ACHN (cell line): ENCODE measurements at regions not wholly inside any gene's neighbourhood (a gene's known extent, or its start where the extent isn't known, plus 50 kb on each side); places are given as distances from the start of the nearest gene placed in this dataset.
"Not testable (repeated sequence)": the region's sequence is repeated elsewhere in the genome, so short reads cannot be mapped to it uniquely, and the experiment has no call there.

Experiments
- DNase-seq: peaks from one replicate; pipeline ENCODE4 v3.0.0-alpha.2; 2015
- in situ Hi-C: cut with HindIII; loops from 2 replicates; pipeline ENCODE4 v1.10.0; 2017; ENCODE audit warnings: low sequenced_read_pairs, low pct_ligation_motif_present, low pct_unique_long_range_greater_than_20kb

GRCh38 chr15:87575896-87576473 lies 680.6 kb downstream of the NTRK3 start:
- in situ Hi-C loops, result no loop called here
- DNase-seq, result no peak

GRCh38 chr15:87573534-87573933 lies 683.0 kb downstream of the NTRK3 start:
- in situ Hi-C loops, result no loop called here

GRCh38 chr15:87573039-87573438 lies 683.5 kb downstream of the NTRK3 start:
- DNase-seq, result no peak
- in situ Hi-C loops, result no loop called here

More at GRCh38 chr15:87573534-87573933, 683.0 kb downstream of the NTRK3 start:
- no peak for DNase-seq

- in situ Hi-C loops, result no loop called here
- DNase-seq, result no peak
Observed at GRCh38 chr15:87572381-87572910, 684.1 kb downstream of the NTRK3 start.

- DNase-seq, result peak; percentile 47
- in situ Hi-C loops, result no loop called here
Observed at GRCh38 chr15:87570206-87570605, 686.3 kb downstream of the NTRK3 start.

- no peak for DNase-seq
Observed at GRCh38 chr15:87569581-87569980, 687.0 kb downstream of the NTRK3 start.

GRCh38 chr15:87567406-87568030 lies 689.0 kb downstream of the NTRK3 start:
- in situ Hi-C loops, result no loop called here
- DNase-seq, result no peak

More at GRCh38 chr15:87569581-87569980, 687.0 kb downstream of the NTRK3 start:
- in situ Hi-C loops, result no loop called here

- no peak for DNase-seq
- in situ Hi-C loops, result no loop called here
Observed at GRCh38 chr15:87566236-87566635, 690.3 kb downstream of the NTRK3 start.

GRCh38 chr15:87564681-87565080 lies 691.9 kb downstream of the NTRK3 start:
- DNase-seq, result no peak
- in situ Hi-C loops, result no loop called here

- in situ Hi-C loops, result no loop called here
- DNase-seq, result no peak
Observed at GRCh38 chr15:87563869-87564268, 692.7 kb downstream of the NTRK3 start.

GRCh38 chr15:87562203-87562602 lies 694.3 kb downstream of the NTRK3 start:
- no peak for DNase-seq
- in situ Hi-C loops, result no loop called here

- in situ Hi-C loops, result no loop called here
- no peak for DNase-seq
Observed at GRCh38 chr15:87561641-87562040, 694.9 kb downstream of the NTRK3 start.

- no peak for DNase-seq
- in situ Hi-C loops, result no loop called here
Observed at GRCh38 chr15:87557881-87558280, 698.7 kb downstream of the NTRK3 start.

- DNase-seq, result no peak
- in situ Hi-C loops, result no loop called here
Observed at GRCh38 chr15:87556886-87557285, 699.7 kb downstream of the NTRK3 start.

GRCh38 chr15:87549860-87550259 lies 706.7 kb downstream of the NTRK3 start:
- in situ Hi-C loops, result no loop called here
- DNase-seq, result no peak

GRCh38 chr15:87549296-87549695 lies 707.2 kb downstream of the NTRK3 start:
- no peak for DNase-seq
- in situ Hi-C loops, result no loop called here

GRCh38 chr15:87548590-87548989 lies 707.9 kb downstream of the NTRK3 start:
- in situ Hi-C loops, DNase-seq: not testable (repeated sequence)

- DNase-seq, result no peak
- in situ Hi-C loops, result no loop called here
Observed at GRCh38 chr15:87547470-87548181, 708.9 kb downstream of the NTRK3 start.

GRCh38 chr15:87538327-87538834 lies 718.2 kb downstream of the NTRK3 start:
- DNase-seq, result no peak
- in situ Hi-C loops, result no loop called here
